ENCODE measurements at regions not wholly inside any gene's neighbourhood (a gene's known extent, or its start where the extent isn't known, plus 50 kb on each side); places are given as distances from the start of the nearest gene placed in this dataset.

DNA sequence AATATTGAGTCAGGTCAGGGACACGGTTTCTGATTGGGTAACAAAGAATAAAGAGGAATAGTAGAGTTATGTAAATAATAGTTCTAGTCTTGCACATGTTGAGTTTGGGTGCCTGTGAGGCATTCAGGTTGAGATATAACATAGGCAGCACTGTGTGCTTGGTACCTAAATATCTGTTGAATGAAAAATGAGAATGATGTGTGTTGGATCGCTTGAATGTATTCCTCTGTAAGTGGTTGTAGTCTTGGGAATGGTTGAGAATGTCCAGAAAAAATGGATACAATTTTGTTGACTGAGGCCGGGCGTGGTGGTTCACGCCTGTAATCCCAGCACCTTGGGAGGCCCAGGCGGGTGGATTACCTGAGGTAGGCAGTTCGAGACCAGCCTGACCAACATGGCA lies 116.3 kb upstream of the HNRNPU start:
- TF ChIP-seq POLR2A (IDR thresholded peaks at IDR 0.05; ENCODE audit: low read depth, low read length) (no peak), POLR2AphosphoS5 (IDR thresholded peaks at IDR 0.05; ENCODE audit: low read depth, low read length) (no peak), TAF1 (IDR thresholded peaks at IDR 0.05; ENCODE audit: borderline replicate concordance, low read depth, low read length) (no peak)
